Posterior vena cava (tissue), 2 donors: ENCODE measurements at regions not wholly inside any gene's neighbourhood (a gene's known extent, or its start where the extent isn't known, plus 50 kb on each side); places are given as distances from the start of the nearest gene placed in this dataset.

ENCODE experiments used
- DNase-seq: peaks from one replicate; pipeline ENCODE4 v3.0.0-alpha.2; 2020; ENCODE audit warnings: low spot score
- intact Hi-C, 2 donors: fragments of 100-400 bp; cut with DNase I; formaldehyde crosslinking; loops; one replicate each; pipeline versions ENCODE4 v1.14.1 to v1.14.2; 2022 to 2023
- donor health status: DM: yes; HTN: yes; CAD: no.
- donor health status: DM: yes; HTN: yes; CAD: no.

- DNase-seq, result no peak
- intact Hi-C loops, result no loop called here
Observed at GRCh38 chr21:25428537-25428936, 178.7 kb downstream of the MRPL39 start.

GRCh38 chr21:25427828-25428227 is 179.5 kb downstream of the MRPL39 start:
- no peak for DNase-seq
- intact Hi-C loops, result no loop called here

- no peak for DNase-seq
- intact Hi-C loops, result no loop called here
Observed at GRCh38 chr21:25426580-25426979, 180.7 kb downstream of the MRPL39 start.

- intact Hi-C loops, result no loop called here
Observed at GRCh38 chr21:25425156-25425555, 182.1 kb downstream of the MRPL39 start.

GRCh38 chr21:25424634-25425033 is 182.6 kb downstream of the MRPL39 start:
- intact Hi-C loops, result no loop called here
- no peak for DNase-seq

More at GRCh38 chr21:25425156-25425555, 182.1 kb downstream of the MRPL39 start:
- DNase-seq, result no peak

GRCh38 chr21:25424048-25424447 is 183.2 kb downstream of the MRPL39 start:
- no peak for DNase-seq

GRCh38 chr21:25422610-25423608 is 184.4 kb downstream of the MRPL39 start:
- intact Hi-C loops, result no loop called here
- no peak for DNase-seq

More at GRCh38 chr21:25424048-25424447, 183.2 kb downstream of the MRPL39 start:
- intact Hi-C loops, result no loop called here

- DNase-seq, result no peak
- intact Hi-C loops, result no loop called here
Observed at GRCh38 chr21:25421321-25422028, 185.8 kb downstream of the MRPL39 start.

GRCh38 chr21:25420831-25421230 is 186.4 kb downstream of the MRPL39 start:
- intact Hi-C loops, result no loop called here
- no peak for DNase-seq

- no peak for DNase-seq
- intact Hi-C loops, result no loop called here
Observed at GRCh38 chr21:25416669-25417068, 190.6 kb downstream of the MRPL39 start.

GRCh38 chr21:25412100-25412499 is 195.2 kb downstream of the MRPL39 start:
- DNase-seq, result no peak
- intact Hi-C loops, result no loop called here

- intact Hi-C loops, result no loop called here
Observed at GRCh38 chr21:25409978-25410377, 197.3 kb downstream of the MRPL39 start.

GRCh38 chr21:25408666-25409065 is 198.6 kb downstream of the MRPL39 start:
- no peak for DNase-seq
- intact Hi-C loops, result no loop called here

More at GRCh38 chr21:25409978-25410377, 197.3 kb downstream of the MRPL39 start:
- no peak for DNase-seq

- intact Hi-C loops, result no loop called here
Observed at GRCh38 chr21:25406887-25407579, 200.2 kb downstream of the MRPL39 start.

GRCh38 chr21:25405984-25406383 is 201.3 kb downstream of the MRPL39 start:
- intact Hi-C loops, result no loop called here
- DNase-seq, result no peak

More at GRCh38 chr21:25406887-25407579, 200.2 kb downstream of the MRPL39 start:
- no peak for DNase-seq

- intact Hi-C loops, result no loop called here
- no peak for DNase-seq
Observed at GRCh38 chr21:25402134-25402961, 204.9 kb downstream of the MRPL39 start.

- intact Hi-C loops, result no loop called here
- no peak for DNase-seq
Observed at GRCh38 chr21:25400427-25400826, 206.9 kb downstream of the MRPL39 start.

- DNase-seq, result no peak
- intact Hi-C loops, result no loop called here
Observed at GRCh38 chr21:25398630-25399029, 208.7 kb downstream of the MRPL39 start.
